NK-92 treated with Interleukin-12 subunit alpha and Interleukin-12 subunit beta, amount 100 ng/mL, for 24 hours (cell line): ENCODE measurements at regions not wholly inside any gene's neighbourhood (a gene's known extent, or its start where the extent isn't known, plus 50 kb on each side); places are given as distances from the start of the nearest gene placed in this dataset.

Experiments
- DNase-seq: peaks from one replicate; lab custom pipeline; 2025; lab: John Stamatoyannopoulos, UW

- DNase-seq, result no peak
These were observed 111.0 kb upstream of the STAC start for GRCh38 chr3:36269274-36269673.

GRCh38 chr3:36282766-36283165, 97.5 kb upstream of the STAC start:
- no peak for DNase-seq

- no peak for DNase-seq
These were observed 85.0 kb upstream of the STAC start for GRCh38 chr3:36295296-36295695.

GRCh38 chr3:36297195-36297594, 83.1 kb upstream of the STAC start:
- DNase-seq, result no peak

GRCh38 chr3:36298188-36298587, 82.1 kb upstream of the STAC start:
- DNase-seq, result no peak

GRCh38 chr3:36302158-36302509, 78.2 kb upstream of the STAC start:
- DNase-seq, result no peak

- DNase-seq, result no peak
These were observed 77.7 kb upstream of the STAC start for GRCh38 chr3:36302626-36303025.

- DNase-seq, result no peak
These were observed 77.0 kb upstream of the STAC start for GRCh38 chr3:36303286-36303685.

- DNase-seq, result no peak
These were observed 74.3 kb upstream of the STAC start for GRCh38 chr3:36305929-36306520.

GRCh38 chr3:36309092-36309491, 71.2 kb upstream of the STAC start:
- no peak for DNase-seq

GRCh38 chr3:36312351-36312750, 68.0 kb upstream of the STAC start:
- no peak for DNase-seq

GRCh38 chr3:36317915-36318314, 62.4 kb upstream of the STAC start:
- no peak for DNase-seq

GRCh38 chr3:36318621-36319200, 61.6 kb upstream of the STAC start:
- DNase-seq, result no peak

- DNase-seq, result no peak
These were observed 60.6 kb upstream of the STAC start for GRCh38 chr3:36319680-36320079.
